Fibroblast of lung (primary cell): ENCODE measurements at regions not wholly inside any gene's neighbourhood (a gene's known extent, or its start where the extent isn't known, plus 50 kb on each side); places are given as distances from the start of the nearest gene placed in this dataset.

Experiments
- CTCF ChIP-seq, 2 donors: IDR thresholded peaks in 1 of 2; conservative IDR thresholded peaks in 1 of 2; 1 replicate in 1 of 2; 2 replicates in 1 of 2; pipeline ENCODE4 v1.5.1; 2011 to 2012; ENCODE audit warnings: low read length in 2 of 2, control low read depth in 1 of 2, inconsistent platforms in 1 of 2, low read depth in 1 of 2, mild to moderate bottlenecking in 1 of 2
- EZH2 ChIP-seq: IDR thresholded peaks from 2 replicates; pipeline ENCODE4 v1.5.1; 2012; ENCODE audit warnings: low read length, control low read depth, mild to moderate bottlenecking; ENCODE audit errors: missing control alignments

DNA sequence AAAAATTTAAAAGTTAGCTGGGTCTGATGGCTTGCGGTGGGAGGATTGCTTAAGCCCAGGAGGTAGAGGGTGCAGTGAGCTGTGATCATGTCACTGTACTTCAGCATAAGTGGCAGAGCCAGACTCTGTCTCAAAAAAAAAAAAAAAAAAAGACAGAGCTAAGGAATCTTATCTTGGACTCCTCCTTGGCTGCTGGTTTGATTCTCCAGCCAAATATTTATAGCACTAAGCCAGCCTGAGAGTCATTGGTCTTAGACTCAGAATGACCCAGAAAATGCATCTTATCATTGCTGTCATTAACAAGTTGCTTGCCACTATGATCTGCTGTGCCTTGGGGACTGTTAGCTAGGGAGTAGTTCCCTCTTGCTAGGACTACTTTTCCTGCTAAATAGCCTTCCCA is 164.7 kb downstream of the GNAT3 start:
- no peak for TF ChIP-seq CTCF (conservative IDR thresholded peaks at IDR 0.05 in 1 of 2, IDR thresholded peaks at IDR 0.05 in 1 of 2; ENCODE audit: low read depth in 1 of 2, low read length in 2 of 2)
- no peak for TF ChIP-seq EZH2
